Aorta (tissue), 5 donors: ENCODE measurements at regions not wholly inside any gene's neighbourhood (a gene's known extent, or its start where the extent isn't known, plus 50 kb on each side); places are given as distances from the start of the nearest gene placed in this dataset.
A peak's percentile ranks its signal among the peaks of the same experiment; 100 is the strongest.

ENCODE experiments used
- ATAC-seq: fragments of 200-7000 bp; cut with Tn5 transposase; one replicate; pipeline ENCODE4 v1.9.1; 2022; ENCODE audit warnings: moderate library complexity; ENCODE audit not compliant: low FRiP score
- DNase-seq, 2 donors: peaks; one replicate each; pipeline ENCODE4 v3.0.0-alpha.2; 2020
- H3K27ac ChIP-seq, 2 donors: one replicate each; pipeline ENCODE4 v1.5.1; 2013; ENCODE audit warnings: low read length in 2 of 2, mild to moderate bottlenecking in 2 of 2, moderate library complexity in 2 of 2, control low read depth in 1 of 2, inconsistent platforms in 1 of 2, low read depth in 1 of 2
- H3K27me3 ChIP-seq, 2 donors: one replicate each; pipeline ENCODE4 v1.6.1; 2013; ENCODE audit warnings: control low read depth in 1 of 2, low read length in 1 of 2, mild to moderate bottlenecking in 1 of 2, moderate library complexity in 1 of 2; ENCODE audit not compliant: insufficient read depth in 2 of 2, control insufficient read depth in 1 of 2
- H3K36me3 ChIP-seq, 2 donors: one replicate each; pipeline ENCODE4 v1.6.1; 2013; ENCODE audit warnings: control low read depth in 1 of 2, low read length in 1 of 2, mild to moderate bottlenecking in 1 of 2; ENCODE audit not compliant: insufficient read depth in 2 of 2, control insufficient read depth in 1 of 2
- H3K4me1 ChIP-seq, 2 donors: one replicate each; pipeline ENCODE4 v1.6.1; 2013; ENCODE audit warnings: low read length in 2 of 2, control low read depth in 1 of 2, mild to moderate bottlenecking in 1 of 2, moderate library complexity in 1 of 2; ENCODE audit not compliant: insufficient read depth in 2 of 2, control insufficient read depth in 1 of 2
- H3K4me3 ChIP-seq, 2 donors: one replicate each; pipeline ENCODE4 v1.5.1; 2013; ENCODE audit warnings: low read length in 2 of 2, control low read depth in 1 of 2, mild to moderate bottlenecking in 1 of 2
- H3K9me3 ChIP-seq: one replicate; pipeline ENCODE4 v1.6.1; 2013; ENCODE audit warnings: mild to moderate bottlenecking, low read length; ENCODE audit not compliant: control insufficient read depth
- WGBS, 2 donors: extraction: QIAGEN DNeasy Blood & Tissue Kit; methylation state at CpG; one replicate each; pipeline ENCODE4 v1.1.7; 2013; 5-methylcytosine and 5-hydroxymethylcytosine counted together
- intact Hi-C, 2 donors: fragments of 100-400 bp; cut with DNase I; formaldehyde crosslinking; loops; one replicate each; pipeline versions ENCODE4 v1.14.2 to v1.15.0; 2022
- donor health status: healthy with polysubstance abuse.
- donor health status: Bipolar disorder and iron deficiency.
- donor health status: DM: no; HTN: no; CAD: no.
- donor health status: DM: no; HTN: no; CAD: no.
- donor health status: DM: yes; HTN: yes; CAD: no.

- no peak for ATAC-seq
- WGBS, 2 donors = 76 to 82% methylated on average over 3 of the region's 3 CpGs
- intact Hi-C loops = no loop called here
- Histone ChIP-seq H3K9me3 (no peaks in the 10 kb centered on the region), H3K27ac (no peak overlapping the region), H3K4me3 (no peak overlapping the region), H3K4me1 (no peaks in the 10 kb centered on the region), H3K27me3 (no peaks in the 10 kb centered on the region), H3K36me3 (no peaks in the 10 kb centered on the region)
- no peak for DNase-seq
Measured at GRCh38 chr1:239570878-239571277, 184.5 kb downstream of the CHRM3 start.

- Histone ChIP-seq H3K4me3 (no peak overlapping the region), H3K4me1 (no peaks in the 10 kb centered on the region), H3K9me3 (no peaks in the 10 kb centered on the region), H3K27me3 (no peaks in the 10 kb centered on the region), H3K27ac (no peak overlapping the region), H3K36me3 (no peaks in the 10 kb centered on the region)
- ATAC-seq (no peak), DNase-seq (no peak)
- intact Hi-C loops = no loop called here
- WGBS, 2 donors = 92 to 96% methylated on average over 4 of the region's 4 CpGs
Measured at GRCh38 chr1:239572183-239572582, 185.8 kb downstream of the CHRM3 start.

- no peak overlapping the region for H3K4me3 ChIP-seq
- intact Hi-C loops = no loop called here
- H3K27ac ChIP-seq = no peak overlapping the region
- H3K9me3 ChIP-seq = no peaks in the 10 kb centered on the region
- H3K4me1 ChIP-seq = no peaks in the 10 kb centered on the region
- no peaks in the 10 kb centered on the region for H3K27me3 ChIP-seq
- WGBS, 2 donors = 97 to 98% methylated on average over 2 of the region's 2 CpGs
- no peak for DNase-seq
- ATAC-seq = no peak
- no peaks in the 10 kb centered on the region for H3K36me3 ChIP-seq
Measured at GRCh38 chr1:239574112-239574511, 187.7 kb downstream of the CHRM3 start.

GRCh38 chr1:239575113-239575512 lies 188.7 kb downstream of the CHRM3 start:
- Histone ChIP-seq H3K4me1 (no peaks in the 10 kb centered on the region), H3K27ac (no peak overlapping the region), H3K36me3 (no peaks in the 10 kb centered on the region), H3K27me3 (no peaks in the 10 kb centered on the region), H3K4me3 (no peak overlapping the region), H3K9me3 (no peaks in the 10 kb centered on the region)
- ATAC-seq = no peak
- intact Hi-C loops = no loop called here
- DNase-seq = no peak
- 92 to 97% methylated on average over 2 of the region's 2 CpGs for WGBS, 2 donors

- no peaks in the 10 kb centered on the region for H3K9me3 ChIP-seq
- H3K4me1 ChIP-seq = no peaks in the 10 kb centered on the region
- H3K27ac ChIP-seq = no peak overlapping the region
- no peak for DNase-seq
- no peak overlapping the region for H3K4me3 ChIP-seq
- H3K27me3 ChIP-seq = no peaks in the 10 kb centered on the region
- intact Hi-C loops = no loop called here
- ATAC-seq = no peak
- no peaks in the 10 kb centered on the region for H3K36me3 ChIP-seq
- 88% methylated on average over 1 of the region's 1 CpG for WGBS, 2 donors
Measured at GRCh38 chr1:239583536-239583935, 197.2 kb downstream of the CHRM3 start.

- H3K4me3 ChIP-seq = no peak overlapping the region
- no peaks in the 10 kb centered on the region for H3K9me3 ChIP-seq
- no peaks in the 10 kb centered on the region for H3K36me3 ChIP-seq
- H3K27me3 ChIP-seq = no peaks in the 10 kb centered on the region
- DNase-seq (no peak), ATAC-seq (no peak)
- no peaks in the 10 kb centered on the region for H3K4me1 ChIP-seq
- intact Hi-C loops = no loop called here
- H3K27ac ChIP-seq = no peak overlapping the region
Measured at GRCh38 chr1:239586128-239586527, 199.8 kb downstream of the CHRM3 start.

GRCh38 chr1:239587066-239587465 lies 200.7 kb downstream of the CHRM3 start:
- intact Hi-C loops = no loop called here
- no peaks in the 10 kb centered on the region for H3K27me3 ChIP-seq
- H3K36me3 ChIP-seq = no peaks in the 10 kb centered on the region
- WGBS, 2 donors = 54 to 55% methylated on average over 8 of the region's 8 CpGs
- DNase-seq (peak in 1 of 2 donors; percentile 24), ATAC-seq (no peak)
- peak overlapping the region in 1 of 2 donors; percentile 26 for H3K27ac ChIP-seq
- no peaks in the 10 kb centered on the region for H3K9me3 ChIP-seq
- H3K4me1 ChIP-seq = peaks cover 0 to 2% of the 10 kb centered on the region in 2 donors
- no peak overlapping the region for H3K4me3 ChIP-seq

GRCh38 chr1:239587574-239588369 lies 201.4 kb downstream of the CHRM3 start:
- 30 to 45% methylated on average over 6 of the region's 6 CpGs for WGBS, 2 donors
- H3K27ac ChIP-seq = no peak overlapping the region

GRCh38 chr1:239590556-239590955 lies 204.2 kb downstream of the CHRM3 start:
- H3K27ac ChIP-seq = no peak overlapping the region
- no peak for DNase-seq
- H3K4me1 ChIP-seq = peaks cover 0 to 2% of the 10 kb centered on the region in 2 donors
- no peaks in the 10 kb centered on the region for H3K27me3 ChIP-seq
- no peak overlapping the region for H3K4me3 ChIP-seq
- no peak for ATAC-seq
- H3K9me3 ChIP-seq = no peaks in the 10 kb centered on the region
- intact Hi-C loops = no loop called here
- H3K36me3 ChIP-seq = no peaks in the 10 kb centered on the region

More at GRCh38 chr1:239587574-239588369, 201.4 kb downstream of the CHRM3 start:
- H3K4me1 ChIP-seq = peaks cover 0 to 2% of the 10 kb centered on the region in 2 donors
- no peaks in the 10 kb centered on the region for H3K36me3 ChIP-seq
- DNase-seq (no peak), ATAC-seq (no peak)
- intact Hi-C loops = no loop called here
- H3K27me3 ChIP-seq = no peaks in the 10 kb centered on the region
- H3K9me3 ChIP-seq = no peaks in the 10 kb centered on the region
- no peak overlapping the region for H3K4me3 ChIP-seq
